ENCODE measurements at regions not wholly inside any gene's neighbourhood (a gene's known extent, or its start where the extent isn't known, plus 50 kb on each side); places are given as distances from the start of the nearest gene placed in this dataset.

- DNase-seq (no peak), ATAC-seq (no peak)
- Mint-ChIP-seq H3K27me3 (peaks cover 14% of the 10 kb centered on the region), H3K36me3 (ENCODE audit: low read depth) (no peaks in the 10 kb centered on the region), H3K4me3 (no peak overlapping the region), H3K9me3 (no peaks in the 10 kb centered on the region), H3K4me1 (ENCODE audit: low read depth) (no peaks in the 10 kb centered on the region), H3K27ac (no peak overlapping the region)
- ChIA-PET CTCF (no interaction called here), POLR2A (no interaction called here)
- intact Hi-C loops (cut with micrococcal nuclease), result no loop called here
- no peak for TF ChIP-seq CTCF (IDR thresholded peaks at IDR 0.05)
These were observed 146.7 kb downstream of the CARTPT start for GRCh38 chr5:71865665-71866320.

GRCh38 chr5:71872311-71872864, 153.3 kb downstream of the CARTPT start:
- intact Hi-C loops (cut with micrococcal nuclease), result no loop called here
- no peak for TF ChIP-seq CTCF (IDR thresholded peaks at IDR 0.05)
- Mint-ChIP-seq H3K27me3 (peaks cover 13% of the 10 kb centered on the region), H3K36me3 (ENCODE audit: low read depth) (no peaks in the 10 kb centered on the region), H3K27ac (no peak overlapping the region), H3K9me3 (no peaks in the 10 kb centered on the region), H3K4me1 (ENCODE audit: low read depth) (no peaks in the 10 kb centered on the region), H3K4me3 (no peak overlapping the region)
- DNase-seq (no peak), ATAC-seq (no peak)
- ChIA-PET POLR2A (no interaction called here), CTCF (interaction anchor here (1.0 kb wide), 1 partner anchor 9 kb away, joined by 4 read pairs; no protein-coding TSS in a partner anchor)

GRCh38 chr5:71873191-71873591, 154.1 kb downstream of the CARTPT start:
- ATAC-seq, result no peak
- no peaks in the 10 kb centered on the region for H3K9me3 Mint-ChIP-seq
- H3K27ac Mint-ChIP-seq, result no peak overlapping the region
- CTCF ChIA-PET, result interaction anchor here (1.0 kb wide), 1 partner anchor 9 kb away, joined by 4 read pairs; no protein-coding TSS in a partner anchor
- TF ChIP-seq CTCF (IDR thresholded peaks at IDR 0.05), result no peak
- H3K36me3 Mint-ChIP-seq (ENCODE audit: low read depth), result no peaks in the 10 kb centered on the region
- DNase-seq, result no peak
- H3K27me3 Mint-ChIP-seq, result peaks cover 13% of the 10 kb centered on the region
- POLR2A ChIA-PET, result no interaction called here
- H3K4me1 Mint-ChIP-seq (ENCODE audit: low read depth), result no peaks in the 10 kb centered on the region
- no peak overlapping the region for H3K4me3 Mint-ChIP-seq
- intact Hi-C loops (cut with micrococcal nuclease), result no loop called here

- ATAC-seq, result no peak
These were observed 155.4 kb downstream of the CARTPT start for GRCh38 chr5:71874521-71874920.

More at GRCh38 chr5:71874521-71874920, 155.4 kb downstream of the CARTPT start:
- CTCF ChIA-PET, result no interaction called here
- no peak for TF ChIP-seq CTCF (IDR thresholded peaks at IDR 0.05)
- Mint-ChIP-seq H3K4me1 (ENCODE audit: low read depth) (no peaks in the 10 kb centered on the region), H3K27me3 (peaks cover 9% of the 10 kb centered on the region), H3K4me3 (no peak overlapping the region), H3K36me3 (ENCODE audit: low read depth) (no peaks in the 10 kb centered on the region), H3K9me3 (no peaks in the 10 kb centered on the region), H3K27ac (no peak overlapping the region)
- POLR2A ChIA-PET, result no interaction called here
- DNase-seq, result no peak
- intact Hi-C loops (cut with micrococcal nuclease), result no loop called here

All from activated CD8-positive, alpha-beta T cell treated with anti-CD3 and anti-CD28 coated beads for 36 hours (primary cell).